ENCODE measurements at regions not wholly inside any gene's neighbourhood (a gene's known extent, or its start where the extent isn't known, plus 50 kb on each side); places are given as distances from the start of the nearest gene placed in this dataset.

GRCh38 chr18:43396266-43396665 is 119.0 kb upstream of the SYT4 start:
- ATAC-seq (no peak), DNase-seq (no peak)
- no peak overlapping the region for H3K27ac ChIP-seq
- no peaks in the 10 kb centered on the region for H3K27me3 ChIP-seq (ENCODE audit: low read depth)
- H3K4me1 ChIP-seq: no peaks in the 10 kb centered on the region
- H3K36me3 ChIP-seq: no peaks in the 10 kb centered on the region
- H3K4me3 ChIP-seq: no peak overlapping the region
- H3K9me3 ChIP-seq: no peaks in the 10 kb centered on the region
- intact Hi-C loops (cut with DNase I): no loop called here
- TF ChIP-seq CTCF (IDR thresholded peaks at IDR 0.05): no peak

GRCh38 chr18:43398601-43399000 is 121.3 kb upstream of the SYT4 start:
- no peak for DNase-seq
- H3K27me3 ChIP-seq (ENCODE audit: low read depth): no peaks in the 10 kb centered on the region
- no peak overlapping the region for H3K27ac ChIP-seq
- no peaks in the 10 kb centered on the region for H3K36me3 ChIP-seq
- no peak for ATAC-seq
- no peak for TF ChIP-seq CTCF (IDR thresholded peaks at IDR 0.05)
- H3K4me3 ChIP-seq: no peak overlapping the region
- intact Hi-C loops (cut with DNase I): no loop called here
- H3K9me3 ChIP-seq: no peaks in the 10 kb centered on the region
- no peaks in the 10 kb centered on the region for H3K4me1 ChIP-seq

DNA sequence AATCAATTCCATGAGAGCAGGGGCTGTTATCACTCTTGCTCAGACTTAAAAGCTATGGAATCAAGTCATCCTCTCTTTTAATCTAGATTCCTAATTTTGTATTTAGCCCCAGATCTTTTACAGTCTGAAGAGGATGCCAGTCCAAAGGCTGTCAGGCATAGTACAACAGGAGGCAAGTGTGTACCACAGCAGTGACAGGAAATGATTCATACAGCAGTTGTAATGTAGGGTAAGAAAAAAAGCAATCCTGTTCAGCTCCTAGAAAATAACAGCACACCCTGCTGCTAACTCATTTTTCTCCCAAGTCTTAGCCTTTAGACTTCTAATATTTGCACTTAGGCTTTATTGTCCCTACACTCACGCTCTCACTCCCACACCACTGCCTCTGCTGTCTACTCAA is 127.8 kb upstream of the SYT4 start:
- H3K4me3 ChIP-seq: no peak overlapping the region
- H3K9me3 ChIP-seq: no peaks in the 10 kb centered on the region
- DNase-seq: no peak
- ATAC-seq: no peak
- no peak for TF ChIP-seq CTCF (IDR thresholded peaks at IDR 0.05)
- H3K27me3 ChIP-seq (ENCODE audit: low read depth): no peaks in the 10 kb centered on the region
- H3K27ac ChIP-seq: no peak overlapping the region
- no peaks in the 10 kb centered on the region for H3K36me3 ChIP-seq
- H3K4me1 ChIP-seq: no peaks in the 10 kb centered on the region
- intact Hi-C loops (cut with DNase I): no loop called here

GRCh38 chr18:43414006-43414405 is 136.7 kb upstream of the SYT4 start:
- Histone ChIP-seq H3K36me3 (no peaks in the 10 kb centered on the region), H3K4me3 (no peak overlapping the region), H3K27ac (no peak overlapping the region), H3K4me1 (no peaks in the 10 kb centered on the region), H3K27me3 (ENCODE audit: low read depth) (no peaks in the 10 kb centered on the region), H3K9me3 (no peaks in the 10 kb centered on the region)
- intact Hi-C loops (cut with DNase I): no loop called here
- DNase-seq (no peak), ATAC-seq (no peak)
- no peak for TF ChIP-seq CTCF (IDR thresholded peaks at IDR 0.05)

DNA sequence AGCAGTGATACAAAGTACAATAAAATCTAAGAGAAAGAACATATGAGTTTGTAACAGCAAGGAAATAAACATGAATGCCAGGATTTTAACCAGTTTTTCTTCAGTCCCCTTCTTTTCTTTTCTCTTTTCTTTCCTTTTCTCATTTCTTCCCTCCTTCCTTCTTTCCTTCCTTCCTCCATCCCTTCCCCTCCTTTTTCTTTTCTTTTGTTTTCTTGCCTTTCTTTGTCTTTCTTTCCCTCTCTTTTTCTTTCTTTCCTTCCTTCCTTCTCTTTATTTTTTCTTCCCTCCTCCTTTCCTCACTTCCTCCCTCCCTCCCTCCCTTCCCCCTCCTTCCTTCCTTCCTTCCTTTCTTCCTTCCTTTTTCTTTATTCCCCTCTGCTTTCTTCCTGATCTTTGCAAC is 142.8 kb upstream of the SYT4 start:
- Histone ChIP-seq H3K27me3 (ENCODE audit: low read depth) (no peaks in the 10 kb centered on the region), H3K27ac (no peak overlapping the region), H3K36me3 (no peaks in the 10 kb centered on the region), H3K4me3 (no peak overlapping the region), H3K4me1 (no peaks in the 10 kb centered on the region), H3K9me3 (no peaks in the 10 kb centered on the region)
- DNase-seq (no peak), ATAC-seq (no peak)
- intact Hi-C loops (cut with DNase I): loop anchor here (10.0 kb wide), 1 partner anchor 55 kb away; no protein-coding TSS in a partner anchor
- no peak for TF ChIP-seq CTCF (IDR thresholded peaks at IDR 0.05)

- Histone ChIP-seq H3K9me3 (no peaks in the 10 kb centered on the region), H3K36me3 (no peaks in the 10 kb centered on the region), H3K27ac (no peak overlapping the region), H3K27me3 (ENCODE audit: low read depth) (no peaks in the 10 kb centered on the region), H3K4me1 (no peaks in the 10 kb centered on the region), H3K4me3 (no peak overlapping the region)
- no peak for DNase-seq
- intact Hi-C loops (cut with DNase I): loop anchor here (10.0 kb wide), 1 partner anchor 56 kb away; no protein-coding TSS in a partner anchor
- no peak for ATAC-seq
- no peak for TF ChIP-seq CTCF (IDR thresholded peaks at IDR 0.05)
Measured at GRCh38 chr18:43420950-43421349, 143.7 kb upstream of the SYT4 start.

All from lower lobe of right lung (tissue), 2 donors.